Body of pancreas (tissue), 4 donors: ENCODE measurements at regions not wholly inside any gene's neighbourhood (a gene's known extent, or its start where the extent isn't known, plus 50 kb on each side); places are given as distances from the start of the nearest gene placed in this dataset.

ENCODE experiments used
- ATAC-seq: fragments of 150-250 bp; one replicate; pipeline ENCODE4 v1.9.1; 2016
- DNase-seq, 4 donors: peaks; one replicate each; pipeline ENCODE4 v3.0.0-alpha.2; 2019
- H3K27ac ChIP-seq, 4 donors: fragments of 200-600 bp; sonication (generic); 1 replicate in 3 of 4; 2 replicates in 1 of 4; pipeline versions ENCODE4 v1.5.1 to v1.6.1; 2016 to 2019; ENCODE audit warnings: mild to moderate bottlenecking in 1 of 4, mixed read lengths in 1 of 4, moderate library complexity in 1 of 4
- H3K27me3 ChIP-seq, 2 donors: fragments of 200-600 bp; sonication (generic); one replicate each; pipeline ENCODE4 v1.6.0; 2016; ENCODE audit warnings: mild to moderate bottlenecking in 1 of 2
- H3K36me3 ChIP-seq, 2 donors: fragments of 200-600 bp; sonication (generic); replicated peaks in 1 of 2; 2 replicates each; pipeline ENCODE4 v1.5.1; 2016; ENCODE audit warnings: low read depth in 2 of 2; ENCODE audit not compliant: insufficient read depth in 1 of 2
- H3K4me1 ChIP-seq: fragments of 200-600 bp; sonication (generic); one replicate; pipeline ENCODE4 v1.6.0; 2016
- H3K4me3 ChIP-seq, 2 donors: fragments of 200-600 bp; sonication (generic); 1 replicate in 1 of 2; 2 replicates in 1 of 2; pipeline ENCODE4 v1.5.1; 2016 to 2019
- H3K9me3 ChIP-seq, 3 donors: fragments of 200-600 bp; sonication (generic); 1 replicate in 2 of 3; 2 replicates in 1 of 3; pipeline ENCODE4 v1.5.1; 2016
- CTCF ChIP-seq, 7 experiments: fragments of 450-650 bp in 4 of 7; fragments of 200-600 bp in 3 of 7; sonication (generic) in 3 of 7; IDR thresholded peaks; one replicate each; pipeline ENCODE4 v1.5.1; 2016 to 2019; ENCODE audit warnings: antibody characterized with exemption in 7 of 7
- POLR2A ChIP-seq, 3 donors: fragments of 450-650 bp; IDR thresholded peaks; one replicate each; pipeline ENCODE4 v1.6.1; 2016; ENCODE audit warnings: antibody characterized with exemption in 3 of 3, mild to moderate bottlenecking in 2 of 3
- WGBS, 2 donors: methylation state at CpG; one replicate each; pipeline ENCODE4 v1.1.5; 2017; 5-methylcytosine and 5-hydroxymethylcytosine counted together
- intact Hi-C: fragments of 100-400 bp; cut with DNase I; formaldehyde crosslinking; loops from one replicate; pipeline ENCODE4 v1.15.1; 2023

- Histone ChIP-seq H3K9me3 (peaks cover 0 to 7% (median 0%) of the 10 kb centered on the region in 3 donors), H3K36me3 (no peaks in the 10 kb centered on the region), H3K4me3 (no peak overlapping the region), H3K27ac (no peak overlapping the region), H3K27me3 (no peaks in the 10 kb centered on the region), H3K4me1 (no peaks in the 10 kb centered on the region)
- ATAC-seq (no peak), DNase-seq (no peak)
- TF ChIP-seq POLR2A (IDR thresholded peaks at IDR 0.05) = no peak
- TF ChIP-seq CTCF (IDR thresholded peaks at IDR 0.05) = no peak
- intact Hi-C loops = no loop called here
Observed at GRCh38 chr4:160795216-160795615, 1368.6 kb downstream of the FSTL5 start.

DNA sequence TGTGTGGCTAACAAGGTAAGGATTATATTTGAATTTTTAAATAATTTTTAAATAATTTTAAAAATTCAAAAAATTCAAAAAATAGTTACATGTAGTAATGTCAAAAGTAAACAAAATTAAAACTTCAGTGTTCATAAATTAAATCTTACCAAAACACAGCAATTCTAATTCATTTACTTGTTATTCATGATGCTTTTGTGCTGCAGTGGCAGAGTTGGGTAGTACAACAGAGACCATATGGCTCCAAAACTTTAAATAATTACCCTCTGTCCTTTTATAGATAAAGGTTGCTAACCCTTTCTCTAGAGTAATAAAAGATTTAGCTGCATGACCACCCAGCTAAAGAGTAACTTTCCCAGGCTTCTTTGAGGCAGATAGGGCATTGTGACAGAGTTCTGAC is 1355.6 kb downstream of the FSTL5 start:
- H3K27me3 ChIP-seq = no peaks in the 10 kb centered on the region
- peak in 1 of 7 experiments; percentile 14 for TF ChIP-seq CTCF (IDR thresholded peaks at IDR 0.05)
- TF ChIP-seq POLR2A (IDR thresholded peaks at IDR 0.05) = no peak
- H3K9me3 ChIP-seq = no peaks in the 10 kb centered on the region
- no peaks in the 10 kb centered on the region for H3K4me1 ChIP-seq
- no peaks in the 10 kb centered on the region for H3K36me3 ChIP-seq
- intact Hi-C loops = no loop called here
- no peak overlapping the region for H3K27ac ChIP-seq
- no peak for ATAC-seq
- H3K4me3 ChIP-seq = no peak overlapping the region
- DNase-seq = no peak

- no peak overlapping the region for H3K4me3 ChIP-seq
- H3K36me3 ChIP-seq = no peaks in the 10 kb centered on the region
- no peak for ATAC-seq
- no peak overlapping the region for H3K27ac ChIP-seq
- no peaks in the 10 kb centered on the region for H3K9me3 ChIP-seq
- H3K27me3 ChIP-seq = no peaks in the 10 kb centered on the region
- DNase-seq = no peak
- H3K4me1 ChIP-seq = no peaks in the 10 kb centered on the region
- intact Hi-C loops = no loop called here
- TF ChIP-seq CTCF (IDR thresholded peaks at IDR 0.05) (no peak), POLR2A (IDR thresholded peaks at IDR 0.05) (no peak)
Observed at GRCh38 chr4:160809576-160809975, 1354.2 kb downstream of the FSTL5 start.

- no peaks in the 10 kb centered on the region for H3K36me3 ChIP-seq
- no peaks in the 10 kb centered on the region for H3K4me1 ChIP-seq
- no peaks in the 10 kb centered on the region for H3K9me3 ChIP-seq
- intact Hi-C loops = no loop called here
- no peak overlapping the region for H3K4me3 ChIP-seq
- TF ChIP-seq POLR2A (IDR thresholded peaks at IDR 0.05) (no peak), CTCF (IDR thresholded peaks at IDR 0.05) (no peak)
- H3K27me3 ChIP-seq = no peaks in the 10 kb centered on the region
- 45 to 67% methylated on average over 1 of the region's 1 CpG for WGBS, 2 donors
- ATAC-seq (no peak), DNase-seq (no peak)
- H3K27ac ChIP-seq = no peak overlapping the region
Observed at GRCh38 chr4:160810424-160810823, 1353.4 kb downstream of the FSTL5 start.

DNA sequence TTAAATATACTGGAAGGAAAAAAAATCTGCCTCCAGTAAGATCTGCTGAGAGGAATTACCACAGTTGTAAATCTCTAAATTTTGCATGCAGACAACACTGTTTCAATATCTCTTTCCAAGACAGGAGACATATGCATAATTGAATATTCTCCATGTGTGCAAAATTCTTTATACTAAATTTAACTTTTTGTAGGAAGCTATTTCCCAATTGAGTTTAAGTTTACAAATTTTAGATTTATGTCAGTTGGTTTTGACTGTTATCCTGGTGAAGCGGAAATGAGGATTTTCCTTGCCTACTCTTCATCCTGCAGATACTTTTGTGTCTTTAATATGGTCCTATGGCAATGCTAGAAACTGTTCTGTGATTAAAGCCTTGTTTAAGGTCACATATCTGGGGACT is 1352.9 kb downstream of the FSTL5 start:
- intact Hi-C loops = no loop called here

More for the DNA sequence above, 1352.9 kb downstream of the FSTL5 start:
- Histone ChIP-seq H3K9me3 (no peaks in the 10 kb centered on the region), H3K36me3 (no peaks in the 10 kb centered on the region), H3K27ac (no peak overlapping the region), H3K4me1 (no peaks in the 10 kb centered on the region), H3K4me3 (no peak overlapping the region), H3K27me3 (no peaks in the 10 kb centered on the region)
- DNase-seq (no peak), ATAC-seq (no peak)
- TF ChIP-seq POLR2A (IDR thresholded peaks at IDR 0.05) (no peak), CTCF (IDR thresholded peaks at IDR 0.05) (no peak)
- WGBS, 2 donors = 82 to 89% methylated on average over 1 of the region's 1 CpG
